PC-3 (cell line): ENCODE measurements at regions not wholly inside any gene's neighbourhood (a gene's known extent, or its start where the extent isn't known, plus 50 kb on each side); places are given as distances from the start of the nearest gene placed in this dataset.

Experiments
- EZH2 ChIP-seq: fragments of 300-600 bp; sonication (generic); IDR thresholded peaks from one replicate; pipeline ENCODE4 v1.6.1; 2017; ENCODE audit warnings: antibody characterized with exemption, mild to moderate bottlenecking, low read length; ENCODE audit not compliant: unreplicated experiment
- EZH2phosphoT487 ChIP-seq: fragments of 300-600 bp; sonication (generic); IDR thresholded peaks from 2 replicates; pipeline ENCODE4 v1.6.1; 2018; ENCODE audit warnings: mild to moderate bottlenecking, antibody characterized with exemption, low read length, borderline replicate concordance
- TF ChIP-seq, protein P1 (sequence below): fragments of 300-600 bp; sonication (generic); conservative IDR thresholded peaks from 2 replicates; pipeline ENCODE4 v1.5.1; 2017; ENCODE audit warnings: antibody characterized with exemption, low read depth, mild to moderate bottlenecking, low read length

DNA sequence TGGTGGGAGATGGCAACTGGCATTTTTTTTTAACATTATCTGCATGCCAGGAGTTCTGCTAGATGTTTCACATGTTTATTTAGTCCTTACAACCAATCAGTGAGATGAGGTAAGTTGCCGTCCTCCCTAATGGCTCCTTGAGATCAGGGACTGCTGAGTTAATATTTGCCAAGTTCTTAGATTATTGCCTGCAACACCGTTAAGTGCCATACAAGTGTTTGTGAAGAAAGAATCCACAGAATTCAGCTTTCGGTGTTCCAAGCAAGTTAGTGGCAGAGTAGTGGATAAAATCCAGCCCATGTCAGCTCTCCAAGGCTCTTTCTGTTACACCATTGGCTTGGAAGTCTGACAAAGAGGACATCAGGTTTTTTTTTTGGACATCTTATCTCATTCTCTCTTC, 95.9 kb downstream of the C1QL2 start:
- TF ChIP-seq, protein P1, sequence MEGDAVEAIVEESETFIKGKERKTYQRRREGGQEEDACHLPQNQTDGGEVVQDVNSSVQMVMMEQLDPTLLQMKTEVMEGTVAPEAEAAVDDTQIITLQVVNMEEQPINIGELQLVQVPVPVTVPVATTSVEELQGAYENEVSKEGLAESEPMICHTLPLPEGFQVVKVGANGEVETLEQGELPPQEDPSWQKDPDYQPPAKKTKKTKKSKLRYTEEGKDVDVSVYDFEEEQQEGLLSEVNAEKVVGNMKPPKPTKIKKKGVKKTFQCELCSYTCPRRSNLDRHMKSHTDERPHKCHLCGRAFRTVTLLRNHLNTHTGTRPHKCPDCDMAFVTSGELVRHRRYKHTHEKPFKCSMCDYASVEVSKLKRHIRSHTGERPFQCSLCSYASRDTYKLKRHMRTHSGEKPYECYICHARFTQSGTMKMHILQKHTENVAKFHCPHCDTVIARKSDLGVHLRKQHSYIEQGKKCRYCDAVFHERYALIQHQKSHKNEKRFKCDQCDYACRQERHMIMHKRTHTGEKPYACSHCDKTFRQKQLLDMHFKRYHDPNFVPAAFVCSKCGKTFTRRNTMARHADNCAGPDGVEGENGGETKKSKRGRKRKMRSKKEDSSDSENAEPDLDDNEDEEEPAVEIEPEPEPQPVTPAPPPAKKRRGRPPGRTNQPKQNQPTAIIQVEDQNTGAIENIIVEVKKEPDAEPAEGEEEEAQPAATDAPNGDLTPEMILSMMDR: no peak
- TF ChIP-seq EZH2: no peak
- TF ChIP-seq EZH2phosphoT487: no peak
